GM12874 (cell line): ENCODE measurements at regions not wholly inside any gene's neighbourhood (a gene's known extent, or its start where the extent isn't known, plus 50 kb on each side); places are given as distances from the start of the nearest gene placed in this dataset.

ENCODE experiments used
- CTCF ChIP-seq: IDR thresholded peaks from 2 replicates; pipeline ENCODE4 v1.5.1; 2011; ENCODE audit warnings: low read depth, mild to moderate bottlenecking, control low read depth, low read length, moderate library complexity; ENCODE audit not compliant: insufficient read depth

GRCh38 chr13:104984296-104984818 is 1551.1 kb downstream of the EFNB2 start:
- no peak for TF ChIP-seq CTCF

GRCh38 chr13:104983601-104984000 is 1551.9 kb downstream of the EFNB2 start:
- TF ChIP-seq CTCF, result no peak

GRCh38 chr13:104980586-104980985 is 1554.9 kb downstream of the EFNB2 start:
- no peak for TF ChIP-seq CTCF

GRCh38 chr13:104979281-104980030 is 1556.0 kb downstream of the EFNB2 start:
- no peak for TF ChIP-seq CTCF

- TF ChIP-seq CTCF, result no peak
Measured at GRCh38 chr13:104976986-104977385, 1558.5 kb downstream of the EFNB2 start.

GRCh38 chr13:104975272-104975671 is 1560.2 kb downstream of the EFNB2 start:
- no peak for TF ChIP-seq CTCF

GRCh38 chr13:104968876-104969275 is 1566.6 kb downstream of the EFNB2 start:
- no peak for TF ChIP-seq CTCF
